ENCODE measurements at regions not wholly inside any gene's neighbourhood (a gene's known extent, or its start where the extent isn't known, plus 50 kb on each side); places are given as distances from the start of the nearest gene placed in this dataset.

DNA sequence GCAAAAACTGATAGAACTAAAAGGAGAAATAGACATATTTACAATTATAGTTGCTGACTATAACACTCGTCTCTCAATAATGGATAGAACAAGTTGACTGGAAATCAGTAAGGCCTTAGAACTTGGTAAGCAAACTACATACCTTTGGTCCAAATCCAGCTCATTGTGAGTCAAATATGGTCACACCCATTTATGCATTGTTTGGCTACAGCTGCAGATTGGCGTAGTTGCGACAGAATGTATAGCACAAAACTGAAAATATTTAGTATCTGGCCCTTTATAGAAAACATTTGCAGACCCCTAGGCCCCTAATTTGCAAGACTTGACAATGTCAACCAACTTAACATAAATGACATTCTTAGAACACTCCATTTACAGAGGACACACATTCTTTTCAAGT is 103.6 kb upstream of the EGR2 start:
- no peak for DNase-seq

- DNase-seq = no peak
These were observed 101.5 kb upstream of the EGR2 start for GRCh38 chr10:62917475-62918238.

- DNase-seq = no peak
These were observed 100.0 kb upstream of the EGR2 start for GRCh38 chr10:62916141-62916603.

GRCh38 chr10:62915158-62915557 is 99.0 kb upstream of the EGR2 start:
- DNase-seq = no peak

- DNase-seq = no peak
These were observed 95.9 kb upstream of the EGR2 start for GRCh38 chr10:62912086-62912485.

GRCh38 chr10:62911210-62911963 is 95.2 kb upstream of the EGR2 start:
- DNase-seq = no peak

DNA sequence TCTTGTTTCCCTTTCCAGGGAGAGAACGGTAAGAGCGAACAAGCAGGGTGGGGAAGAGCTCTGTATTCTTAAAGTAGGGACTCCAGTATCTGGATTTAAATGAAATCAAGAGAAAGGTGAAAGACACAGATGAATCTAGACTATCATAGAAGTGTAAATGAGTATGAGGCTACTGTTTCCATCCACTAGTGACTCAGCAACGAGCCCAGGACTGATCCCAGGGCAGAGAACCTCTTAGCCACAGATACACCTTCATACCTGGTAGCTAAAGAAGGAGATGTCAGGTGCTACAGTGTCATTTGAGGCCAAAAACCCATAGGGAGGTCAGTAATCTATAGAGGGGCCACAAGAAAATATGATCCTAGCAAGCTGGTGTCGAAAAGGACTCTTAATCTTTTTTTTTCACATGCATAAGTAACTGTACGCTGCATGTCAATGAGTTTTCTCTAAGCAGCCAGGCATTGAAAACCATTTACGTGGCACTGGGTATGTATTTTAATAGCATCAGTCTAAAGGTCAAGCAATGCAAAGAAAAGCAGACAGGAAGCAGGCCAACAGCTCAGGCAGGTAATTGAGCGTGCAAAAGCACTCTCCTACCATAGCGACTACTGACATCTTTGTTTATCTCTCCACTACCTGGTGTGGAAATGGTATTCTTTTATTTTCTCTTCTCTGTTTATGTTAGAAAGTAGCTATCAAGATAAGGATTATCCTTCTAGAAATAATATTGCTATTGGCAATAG is 91.5 kb upstream of the EGR2 start:
- DNase-seq = no peak

DNA sequence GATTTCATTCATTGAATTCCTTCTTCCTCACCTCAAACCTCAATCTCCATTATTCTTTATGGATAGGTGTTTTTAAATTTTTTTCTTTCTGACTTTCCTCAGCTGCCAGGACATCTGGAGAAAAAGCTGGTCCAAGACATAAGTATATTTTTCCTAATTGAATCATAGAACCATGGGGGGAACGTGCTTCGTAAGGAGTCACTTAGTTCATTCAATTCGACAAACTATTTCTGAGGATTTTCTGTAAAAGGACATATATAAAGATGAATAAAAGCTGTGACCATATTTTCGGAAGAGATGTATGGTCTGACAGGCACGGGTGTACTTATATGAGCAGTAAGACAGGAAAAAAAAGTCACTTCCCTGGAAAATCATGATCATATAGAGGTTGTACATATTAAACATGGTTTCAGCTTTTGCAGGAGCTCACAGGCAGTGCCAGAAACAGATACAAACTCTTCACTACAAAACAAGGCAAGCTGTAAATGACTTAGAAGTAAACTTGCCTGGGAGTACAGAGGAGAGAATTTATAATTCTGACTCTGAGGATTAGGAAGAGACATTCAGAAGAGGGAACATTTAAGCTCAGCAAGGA is 88.2 kb upstream of the EGR2 start:
- DNase-seq = no peak

DNA sequence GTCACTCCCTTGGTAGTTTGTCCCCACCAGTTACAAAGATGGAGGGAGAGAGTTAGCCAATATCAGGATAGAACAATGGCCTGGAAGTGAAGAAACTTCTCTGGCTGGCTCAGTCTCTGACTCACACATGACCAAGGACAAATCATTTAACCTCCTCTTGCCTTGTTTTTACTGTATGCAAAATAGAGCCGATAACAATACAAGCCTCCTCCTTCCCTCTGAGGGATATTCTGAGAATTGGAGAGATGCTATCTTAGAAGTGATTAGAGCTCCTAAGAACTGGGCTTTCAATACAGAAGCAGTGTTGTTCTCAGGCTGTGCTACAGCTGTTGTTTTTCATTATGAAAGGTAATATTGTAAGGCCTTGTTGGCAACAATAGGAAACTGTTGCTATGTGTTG is 87.7 kb upstream of the EGR2 start:
- DNase-seq = no peak

- no peak for DNase-seq
These were observed 84.8 kb upstream of the EGR2 start for GRCh38 chr10:62900829-62901571.

DNA sequence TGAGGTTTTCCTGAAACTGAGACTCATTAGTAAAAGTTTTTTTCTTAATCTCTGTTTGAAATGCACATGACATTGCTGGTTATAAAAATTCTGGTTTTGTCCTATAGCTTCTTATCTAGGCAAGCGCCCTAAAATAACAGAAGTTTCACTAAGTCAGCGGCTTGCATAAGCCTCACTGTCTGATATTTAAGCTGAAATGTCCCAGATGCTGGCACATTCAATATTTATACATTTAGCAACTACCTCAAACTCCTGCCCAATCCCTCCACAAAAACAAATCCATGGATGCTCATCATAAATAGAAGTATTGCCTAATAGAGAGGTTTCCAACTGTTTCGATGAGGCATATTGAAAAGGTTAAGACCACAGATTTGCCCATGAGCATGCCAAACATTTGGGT is 83.1 kb upstream of the EGR2 start:
- no peak for DNase-seq

GRCh38 chr10:62895063-62895462 is 78.9 kb upstream of the EGR2 start:
- no peak for DNase-seq

GRCh38 chr10:62894156-62894555 is 78.0 kb upstream of the EGR2 start:
- DNase-seq = no peak

DNA sequence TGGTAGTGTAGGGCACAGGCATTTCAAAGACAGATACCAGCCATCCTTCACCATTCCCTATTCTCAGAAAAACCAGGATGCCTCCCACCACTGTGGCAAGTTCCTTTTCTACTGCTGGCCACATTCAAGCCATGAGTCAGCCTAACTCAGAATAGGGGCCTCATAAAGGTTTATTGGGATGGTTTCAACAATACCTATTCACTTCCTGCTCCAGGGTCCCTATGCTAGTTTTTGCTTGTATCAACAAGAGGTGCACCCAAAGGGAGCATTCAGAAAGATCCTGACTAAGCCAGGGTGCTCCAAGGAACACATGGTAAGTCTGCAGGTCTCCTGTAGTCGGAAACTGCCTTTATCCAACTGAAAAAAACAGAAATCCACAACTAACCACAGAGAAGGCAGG is 76.9 kb upstream of the EGR2 start:
- DNase-seq = no peak

GRCh38 chr10:62890395-62890794 is 74.2 kb upstream of the EGR2 start:
- DNase-seq = no peak

GRCh38 chr10:62887642-62888041 is 71.5 kb upstream of the EGR2 start:
- DNase-seq = no peak

DNA sequence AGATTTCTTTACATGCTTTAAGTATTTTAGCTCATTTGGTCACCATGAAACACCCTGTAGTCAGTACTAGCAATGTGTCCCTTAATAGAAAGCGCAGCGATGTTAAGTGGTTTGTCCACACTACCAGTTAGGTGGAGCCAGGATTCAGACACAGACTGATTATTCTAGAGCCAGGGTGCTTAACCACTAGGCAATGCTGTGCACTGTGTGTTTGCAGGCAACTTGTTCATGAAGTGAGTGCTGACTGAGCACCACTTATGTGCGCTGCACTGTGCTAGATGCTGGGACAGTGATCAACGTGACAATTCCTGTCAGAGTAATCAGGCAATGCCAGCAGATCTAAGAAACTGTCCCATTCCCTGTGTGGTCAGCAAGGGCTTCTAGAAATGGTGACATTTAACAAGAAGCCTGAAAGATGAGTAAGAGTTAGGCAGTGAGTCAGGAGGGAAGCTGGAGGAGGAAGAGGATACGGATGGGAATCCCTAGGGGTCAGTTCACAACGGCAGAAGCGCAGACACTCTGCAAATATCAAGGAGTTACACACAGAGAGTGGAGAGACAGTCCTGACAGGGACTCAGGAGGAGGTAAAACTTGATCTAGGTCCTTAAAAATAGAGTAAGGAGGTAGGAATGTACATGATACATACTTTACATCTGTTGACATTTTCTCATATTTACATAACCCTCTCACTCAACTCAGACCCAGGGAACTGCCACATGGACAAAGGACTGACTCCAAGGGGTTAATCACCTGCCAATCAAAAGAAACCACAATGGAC is 69.7 kb upstream of the EGR2 start:
- no peak for DNase-seq

DNA sequence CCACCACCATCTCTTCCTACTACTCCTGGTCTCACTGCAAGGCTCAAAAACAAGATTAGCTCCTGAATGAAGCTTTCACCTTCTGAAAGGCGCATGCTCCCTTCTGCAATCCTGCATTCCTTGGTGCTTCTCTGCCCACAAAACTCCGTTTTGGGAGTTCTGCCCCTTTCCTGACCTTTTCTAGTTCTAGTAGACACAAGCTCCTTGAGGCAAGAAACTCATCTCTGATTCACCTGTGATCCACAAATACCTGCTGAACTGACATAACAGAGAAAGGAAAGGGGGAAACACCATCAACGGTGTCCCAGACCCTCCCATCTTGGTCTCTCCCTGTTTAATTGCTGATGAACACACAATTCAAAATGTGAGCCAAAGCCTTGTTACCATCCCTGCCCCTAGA is 64.0 kb upstream of the EGR2 start:
- no peak for DNase-seq

DNA sequence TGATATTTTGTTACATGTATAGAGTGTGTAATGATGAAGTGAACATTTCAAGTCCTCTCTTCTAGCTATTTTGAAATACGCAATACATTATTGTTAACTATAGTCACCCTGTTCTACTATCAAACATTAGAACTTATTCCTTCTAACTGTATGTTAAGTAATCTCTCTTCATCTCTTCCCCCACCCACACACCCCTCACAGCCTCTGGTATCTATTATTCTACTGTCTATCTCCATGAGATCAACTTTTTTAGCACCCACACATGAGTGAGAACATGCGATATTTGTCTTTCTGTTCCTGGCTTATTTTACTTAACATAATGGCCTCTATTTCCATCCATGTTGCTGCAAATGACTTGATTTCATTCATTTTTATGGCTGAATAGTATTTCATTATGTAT is 57.7 kb upstream of the EGR2 start:
- DNase-seq = no peak

DNA sequence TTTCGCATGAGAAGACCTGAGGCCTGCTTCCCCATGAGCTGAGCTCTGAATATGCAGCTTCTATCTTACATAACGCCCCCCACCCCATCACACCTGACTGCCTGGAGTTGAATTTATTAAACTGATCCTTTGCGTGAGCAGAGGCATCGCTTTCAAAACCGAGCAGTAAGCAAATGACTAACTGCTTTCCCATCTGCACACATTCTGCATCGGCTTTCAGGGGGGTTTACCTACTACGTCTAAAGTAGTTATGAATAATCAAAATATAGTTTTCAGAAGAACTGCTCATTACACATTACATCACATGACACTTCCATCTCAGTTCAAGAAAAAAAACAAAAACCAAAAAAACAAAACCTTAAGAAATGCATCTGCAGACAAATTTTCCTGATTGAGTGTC is 54.7 kb upstream of the EGR2 start:
- DNase-seq = no peak

DNA sequence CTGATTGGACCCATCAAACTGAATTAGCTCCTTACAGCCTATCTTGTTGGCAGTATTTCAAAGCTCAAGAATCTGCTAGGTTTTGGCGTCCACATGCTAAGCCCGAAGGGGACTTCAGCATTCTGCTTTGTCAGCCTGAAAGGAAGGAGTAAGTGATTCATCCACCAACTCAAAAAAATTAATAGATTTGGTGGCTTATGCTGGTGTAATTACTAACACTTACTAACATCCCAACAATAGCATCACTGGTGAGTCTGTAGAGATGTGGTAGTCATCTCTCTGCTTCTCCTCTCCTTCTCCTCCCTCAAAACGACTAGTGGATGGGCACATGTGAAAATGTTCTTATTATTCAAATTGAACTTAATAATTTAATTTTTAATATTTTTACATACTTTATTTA is 53.8 kb upstream of the EGR2 start:
- no peak for DNase-seq

DNA sequence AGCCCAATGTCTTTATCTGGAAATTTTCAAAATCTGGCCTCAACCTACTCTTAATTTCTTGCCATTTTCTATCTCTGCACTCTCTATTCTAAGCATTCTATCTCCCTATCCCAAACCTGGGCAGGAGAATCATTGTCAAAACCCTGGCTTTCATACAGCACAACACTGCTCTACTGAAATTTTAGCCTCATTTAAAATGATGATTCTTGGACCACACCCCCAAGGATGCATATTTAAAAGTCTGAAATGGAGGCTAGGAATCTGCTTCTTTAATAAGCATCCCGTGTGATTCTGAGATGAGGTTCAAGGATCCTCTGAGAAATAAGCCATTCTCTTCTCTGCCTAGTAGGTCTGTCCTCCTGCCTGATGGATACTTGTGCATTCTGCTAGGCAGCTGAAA is 50.8 kb upstream of the EGR2 start:
- no peak for DNase-seq

Measured in NCI-H82 (cell line).